Femur (tissue), 1 donor: ENCODE measurements at regions not wholly inside any gene's neighbourhood (a gene's known extent, or its start where the extent isn't known, plus 50 kb on each side); places are given as distances from the start of the nearest gene placed in this dataset.
"Not testable (repeated sequence)": the region's sequence is repeated elsewhere in the genome, so short reads cannot be mapped to it uniquely, and the experiment has no call there.

Experiments used
- DNase-seq: peaks from one replicate; pipeline ENCODE4 v3.0.0-alpha.2; 2017

GRCh38 chr6:66993708-66994107 is 1286.7 kb upstream of the EYS start:
- not testable (repeated sequence) for DNase-seq

DNA sequence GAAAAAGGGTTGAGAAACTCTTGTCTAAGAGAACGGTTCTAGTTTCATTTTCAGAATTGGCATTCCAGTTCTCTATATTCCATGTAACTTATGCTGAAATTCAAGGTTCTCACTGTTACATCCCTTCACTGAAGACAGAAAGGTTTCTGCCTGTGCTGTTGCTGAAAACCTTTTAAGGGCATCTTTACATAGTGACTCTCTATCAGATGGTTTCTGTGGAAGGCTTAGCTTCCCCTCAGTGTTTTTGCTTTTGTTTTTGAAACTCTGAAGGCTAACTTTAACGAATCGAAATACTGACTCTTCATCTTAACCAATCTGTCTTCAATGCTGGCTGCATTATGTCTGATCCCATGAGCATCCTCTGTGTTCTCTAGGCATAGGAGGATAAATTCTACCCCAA is 1286.2 kb upstream of the EYS start:
- DNase-seq = no peak

DNA sequence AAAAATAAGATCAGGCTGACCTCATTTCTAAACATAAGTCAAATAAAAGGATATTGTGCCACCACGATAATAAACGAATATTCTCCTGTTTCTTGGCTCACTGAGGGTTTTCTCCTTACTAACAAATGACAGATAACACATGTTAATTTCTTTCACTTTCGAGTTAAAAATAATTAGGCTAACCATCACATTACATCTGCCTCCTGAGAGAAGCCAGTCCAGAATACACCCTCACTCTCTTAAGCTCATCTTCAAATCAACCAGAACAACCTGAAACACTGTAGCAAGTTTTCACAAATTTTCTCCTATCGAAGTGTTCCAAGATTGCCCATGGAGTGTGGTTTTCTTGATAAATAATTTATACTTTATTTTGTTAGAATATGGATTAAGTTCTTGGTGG is 1285.6 kb upstream of the EYS start:
- no peak for DNase-seq

GRCh38 chr6:66986940-66987339 is 1279.9 kb upstream of the EYS start:
- no peak for DNase-seq

GRCh38 chr6:66985816-66986215 is 1278.8 kb upstream of the EYS start:
- no peak for DNase-seq

- no peak for DNase-seq
Observed at GRCh38 chr6:66970373-66970772, 1263.3 kb upstream of the EYS start.

GRCh38 chr6:66965227-66965626 is 1258.2 kb upstream of the EYS start:
- no peak for DNase-seq

GRCh38 chr6:66964216-66964615 is 1257.2 kb upstream of the EYS start:
- no peak for DNase-seq

GRCh38 chr6:66962082-66962481 is 1255.1 kb upstream of the EYS start:
- DNase-seq = no peak

GRCh38 chr6:66961191-66961590 is 1254.2 kb upstream of the EYS start:
- no peak for DNase-seq

- no peak for DNase-seq
Observed at GRCh38 chr6:66949191-66949661, 1242.2 kb upstream of the EYS start.

GRCh38 chr6:66948106-66948505 is 1241.1 kb upstream of the EYS start:
- DNase-seq = no peak

DNA sequence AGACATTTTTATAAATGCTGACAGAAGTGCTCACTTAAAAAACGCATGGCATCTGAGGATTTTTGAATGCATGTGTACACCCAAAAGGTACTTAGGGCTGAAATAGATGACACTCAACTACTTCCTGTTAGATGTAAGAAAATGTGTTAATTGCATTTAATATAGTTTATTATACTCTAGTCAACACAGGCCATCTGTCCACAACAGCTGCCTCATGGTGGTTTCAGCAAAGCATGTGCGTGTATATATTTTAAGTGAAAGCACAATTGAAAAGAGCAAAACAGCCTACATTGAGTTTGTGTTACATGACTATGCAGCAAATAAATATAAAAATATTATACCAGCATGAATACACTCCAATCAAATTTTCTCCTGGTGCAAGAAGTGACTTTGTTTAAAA is 1233.0 kb upstream of the EYS start:
- DNase-seq = no peak

DNA sequence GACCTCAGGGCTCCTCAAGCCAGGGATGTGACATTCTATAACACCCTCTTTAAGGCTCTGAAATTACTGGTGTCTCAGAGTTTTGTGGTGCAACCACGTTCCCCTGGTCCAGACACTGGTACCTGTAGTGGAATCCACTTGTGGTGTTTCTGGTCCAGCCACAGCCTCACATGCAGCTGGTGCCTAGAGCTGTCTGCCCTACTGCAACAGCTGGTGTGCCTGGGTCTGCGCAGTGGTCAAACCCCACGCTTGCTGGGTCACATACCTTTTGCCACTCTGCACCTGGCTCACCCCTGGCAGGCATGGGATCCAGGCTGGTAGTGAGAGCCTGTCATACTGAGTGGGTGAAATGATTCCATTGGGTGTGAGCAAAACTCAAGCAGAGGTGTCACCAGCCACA is 1230.2 kb upstream of the EYS start:
- no peak for DNase-seq

DNA sequence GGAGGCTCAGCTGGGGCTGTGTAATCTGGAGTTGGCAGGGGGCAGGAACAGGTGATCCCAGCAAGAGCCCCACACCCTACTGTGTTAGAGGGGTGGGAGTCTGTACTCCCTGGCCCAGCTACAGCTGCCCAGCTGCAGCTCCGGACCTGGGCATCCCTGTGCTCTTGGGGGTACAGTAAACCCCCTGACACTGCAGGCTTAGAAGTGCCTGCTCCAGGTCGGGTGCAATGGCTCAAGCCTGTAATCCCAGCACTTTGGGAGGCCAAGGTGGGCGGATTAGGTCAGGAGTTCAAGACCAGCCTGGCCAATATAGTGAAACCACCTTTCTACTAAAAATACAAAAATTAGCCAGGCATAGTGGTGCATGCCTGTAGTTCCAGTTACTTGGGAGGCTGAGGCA is 1228.6 kb upstream of the EYS start:
- DNase-seq = no peak

DNA sequence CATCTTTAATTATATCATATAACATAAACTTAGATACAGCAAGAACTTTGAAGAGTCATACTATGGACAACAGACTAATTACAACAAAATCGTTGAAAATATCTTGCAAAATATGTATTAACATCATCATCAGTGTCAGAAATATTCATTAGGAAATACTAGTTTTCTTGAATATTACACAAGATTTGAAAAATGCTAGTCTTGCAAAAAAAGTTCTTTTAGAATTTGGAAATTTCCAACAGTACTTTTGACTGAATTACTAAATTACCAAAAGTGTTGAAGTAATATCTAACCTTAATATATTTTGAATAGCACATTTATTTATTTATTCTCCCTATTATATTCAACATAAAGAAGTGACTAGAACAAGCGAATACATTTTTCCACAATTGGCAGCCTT is 1224.8 kb upstream of the EYS start:
- DNase-seq = no peak

DNA sequence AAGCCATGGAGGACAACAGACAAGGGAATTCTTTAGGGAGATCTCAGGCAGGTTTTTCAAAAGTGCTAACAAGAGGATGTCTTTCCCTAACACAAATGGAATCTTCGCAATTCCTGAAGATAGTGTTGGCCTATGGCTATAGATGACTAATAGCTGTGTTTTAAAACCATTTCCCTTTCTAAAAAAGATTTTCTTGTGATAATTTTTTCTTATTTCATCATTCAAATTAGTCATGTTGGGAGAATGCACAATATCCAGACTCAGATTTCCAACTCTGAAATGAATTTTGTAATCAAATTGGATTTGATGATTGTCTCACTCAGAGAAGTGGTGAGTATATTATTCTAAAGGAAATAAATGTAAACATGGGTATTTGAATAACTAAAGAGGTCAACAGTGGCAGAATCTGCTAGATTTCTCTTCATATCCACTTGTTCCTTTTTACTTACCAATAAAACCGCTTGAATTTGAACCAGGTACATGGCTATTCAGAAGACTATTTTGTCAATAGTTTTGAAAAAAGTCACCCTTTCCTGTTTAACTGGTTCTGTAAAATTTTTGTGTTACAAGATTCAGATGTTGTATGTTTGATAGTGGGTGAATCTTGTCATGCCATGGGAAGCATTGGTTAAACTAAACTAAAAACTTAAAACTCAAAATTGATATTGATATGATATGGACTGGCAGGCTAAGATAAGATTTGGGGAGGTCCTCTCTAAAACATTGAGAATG is 1223.7 kb upstream of the EYS start:
- no peak for DNase-seq

GRCh38 chr6:66926060-66926459 is 1219.0 kb upstream of the EYS start:
- no peak for DNase-seq

GRCh38 chr6:66913657-66914056 is 1206.6 kb upstream of the EYS start:
- DNase-seq = no peak

- no peak for DNase-seq
Observed at GRCh38 chr6:66902457-66902856, 1195.4 kb upstream of the EYS start.

DNA sequence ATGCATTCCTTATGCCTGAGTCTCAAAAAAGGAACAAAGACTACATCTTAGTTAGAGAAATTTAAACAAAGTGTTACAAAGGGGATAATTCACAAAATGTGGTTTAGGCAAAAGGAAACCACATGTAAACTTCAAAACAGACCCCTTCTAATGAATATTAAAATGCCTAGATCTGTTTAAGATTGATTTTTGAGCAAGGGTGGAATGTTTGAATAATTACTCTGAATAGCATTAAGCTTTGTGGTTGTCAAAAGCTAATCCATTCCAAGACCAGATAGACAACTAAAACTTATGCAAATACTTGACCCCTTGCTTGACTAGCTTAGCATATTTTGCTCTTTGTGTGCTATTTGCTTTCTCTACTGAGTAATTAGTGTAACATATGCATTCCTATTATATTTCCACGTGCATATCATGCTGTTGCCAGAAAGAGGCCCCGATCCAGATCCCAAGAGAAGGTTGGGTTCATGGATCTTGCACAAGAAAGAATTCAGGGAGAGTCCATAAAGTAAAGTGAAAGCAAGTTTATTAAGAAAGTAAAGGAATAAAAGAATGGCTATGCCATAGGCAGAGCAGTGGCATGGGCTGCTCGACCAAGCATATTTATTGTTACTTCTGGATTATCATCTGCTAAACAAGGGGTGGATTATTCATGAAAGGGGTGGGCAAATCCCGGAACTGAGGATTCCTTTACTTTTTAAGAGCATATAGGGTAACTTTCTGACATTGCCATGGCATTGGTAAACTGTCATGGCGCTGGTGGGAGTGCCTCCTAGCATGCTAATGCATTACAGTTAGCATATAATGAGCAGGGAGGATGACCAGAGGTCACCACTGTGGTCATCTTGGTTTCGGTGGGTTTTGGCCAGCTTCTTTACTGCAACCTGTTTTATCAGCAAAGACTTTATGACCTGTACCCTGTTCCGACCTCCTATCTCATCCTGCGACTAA is 1193.4 kb upstream of the EYS start:
- DNase-seq = no peak

- no peak for DNase-seq
Observed at GRCh38 chr6:66897576-66897975, 1190.5 kb upstream of the EYS start.

GRCh38 chr6:66896415-66896814 is 1189.4 kb upstream of the EYS start:
- no peak for DNase-seq

DNA sequence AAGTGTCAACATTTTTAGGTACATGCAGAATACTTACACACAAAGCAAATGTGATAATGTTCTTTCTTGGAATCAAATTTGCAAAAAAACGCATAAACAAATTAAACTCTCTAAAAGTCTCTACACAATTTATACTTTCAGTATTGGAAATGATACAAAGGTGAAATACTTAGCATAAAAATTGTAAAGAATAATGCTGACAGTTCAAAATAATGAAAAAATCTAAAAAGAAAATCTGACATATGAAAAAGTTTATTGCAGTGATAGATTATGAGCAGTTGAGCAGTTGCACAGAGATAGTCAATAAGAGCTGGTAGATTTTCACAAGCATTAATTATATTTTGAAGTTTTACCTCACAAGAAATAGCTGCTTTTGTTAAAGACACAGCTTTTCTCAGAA is 1176.4 kb upstream of the EYS start:
- no peak for DNase-seq
